ENCODE measurements at regions not wholly inside any gene's neighbourhood (a gene's known extent, or its start where the extent isn't known, plus 50 kb on each side); places are given as distances from the start of the nearest gene placed in this dataset.

- dilution Hi-C loops (cut with HindIII; ENCODE audit: low sequenced_read_pairs, unreplicated experiment) (no loop called here), in situ Hi-C loops (cut with MboI; ENCODE audit: low sequenced_read_pairs) (no loop called here), intact Hi-C loops (cut with micrococcal nuclease) (no loop called here)
- Histone ChIP-seq H3K9me3 (ENCODE audit: control insufficient read depth, insufficient read depth, low read length) (no peaks in the 10 kb centered on the region), H4K8ac (ENCODE audit: low read depth in 2 of 2, low read length in 2 of 2) (no peak overlapping the region), H3K36me3 (ENCODE audit: control insufficient read depth, insufficient read depth, low read length) (no peaks in the 10 kb centered on the region), H2AK5ac (ENCODE audit: low read depth, low read length) (no peak overlapping the region), H3K9me1 (ENCODE audit: insufficient read depth, low read length) (no peaks in the 10 kb centered on the region), H2BK5ac (ENCODE audit: low read depth, low read length, poor library complexity, severe bottlenecking) (no peak overlapping the region), H3K9ac (ENCODE audit: low read depth, low read length) (no peak overlapping the region), H2AFZ (replicated peaks; ENCODE audit: low read length, poor library complexity) (no peak overlapping the region), H3K23ac (ENCODE audit: low read depth, low read length) (no peak overlapping the region), H2BK20ac (ENCODE audit: low read depth, low read length) (no peak overlapping the region), H4K91ac (ENCODE audit: insufficient read depth, low read depth, low read length) (no peak overlapping the region), H3K18ac (ENCODE audit: low read depth, low read length) (no peak overlapping the region), H4K5ac (ENCODE audit: low read depth, low read length) (no peak overlapping the region), H3K56ac (ENCODE audit: extremely low read depth, insufficient read depth, low read length) (no peak overlapping the region), H3K4me1 (ENCODE audit: control insufficient read depth, insufficient read depth, low read length) (no peaks in the 10 kb centered on the region), H2AK9ac (replicated peaks; ENCODE audit: low read depth, low read length, poor library complexity) (no peak overlapping the region), H3K27ac (ENCODE audit: insufficient read depth, low read length) (no peak overlapping the region), H2BK15ac (ENCODE audit: low read depth, low read length) (no peak overlapping the region), H3K4me3 (ENCODE audit: insufficient read depth, low read depth, low read length) (no peak overlapping the region), H3K4ac (ENCODE audit: low read depth, low read length) (no peak overlapping the region), H4K20me1 (ENCODE audit: insufficient read depth, low read length) (no peaks in the 10 kb centered on the region), H2BK120ac (ENCODE audit: low read depth, low read length) (no peak overlapping the region), H3K79me1 (ENCODE audit: low read depth in 1 of 2, low read length in 2 of 2) (no peaks in the 10 kb centered on the region), H3K4me2 (ENCODE audit: low read depth, low read length) (no peak overlapping the region), H3K14ac (replicated peaks; ENCODE audit: low read depth, low read length) (no peak overlapping the region), H3K27me3 (ENCODE audit: control insufficient read depth, insufficient read depth, low read length) (no peaks in the 10 kb centered on the region)
- WGBS, 2 experiments (ENCODE audit: extremely low coverage in 2 of 2, insufficient read length in 1 of 2): no CpG with 5 or more reads among the region's 3 CpGs
- CTCF ChIA-PET: no interaction called here
- ATAC-seq (ENCODE audit: low read depth): no peak
- TF ChIP-seq CEBPB (IDR thresholded peaks at IDR 0.05; ENCODE audit: low read depth, low read length) (no peak), MAZ (IDR thresholded peaks at IDR 0.05; ENCODE audit: borderline replicate concordance, low read depth, low read length) (no peak), NFE2L2 (IDR thresholded peaks at IDR 0.05; ENCODE audit: low read depth, low read length) (no peak), MXI1 (IDR thresholded peaks at IDR 0.05; ENCODE audit: borderline replicate concordance, low read depth, low read length) (no peak), USF2 (IDR thresholded peaks at IDR 0.05; ENCODE audit: low read depth, low read length) (no peak), BHLHE40 (IDR thresholded peaks at IDR 0.05; ENCODE audit: low read depth, low read length) (no peak), MAFK (IDR thresholded peaks at IDR 0.05; ENCODE audit: low read depth, low read length) (no peak), CTCF (conservative IDR thresholded peaks at IDR 0.05; ENCODE audit: low read depth, low read length) (no peak), FOS (IDR thresholded peaks at IDR 0.05; ENCODE audit: low read depth, low read length) (no peak), RFX5 (IDR thresholded peaks at IDR 0.05; ENCODE audit: low read depth, low read length) (no peak), ELK1 (IDR thresholded peaks at IDR 0.05; ENCODE audit: borderline replicate concordance, low read depth, low read length) (no peak), RCOR1 (IDR thresholded peaks at IDR 0.05; ENCODE audit: insufficient replicate concordance, low read length) (no peak), CHD1 (IDR thresholded peaks at IDR 0.05; ENCODE audit: low read depth, low read length) (no peak), POLR2A (IDR thresholded peaks at IDR 0.05; ENCODE audit: low read depth, low read length) (no peak)
- no peak for DNase-seq
- BruUV-seq (replicated peaks): no TSS peak
- POLR2A ChIA-PET (ENCODE audit: unreplicated experiment): no interaction called here
Measured at GRCh38 chr12:13805041-13805440, 176.4 kb downstream of the GRIN2B start.

Data from IMR-90 (cell line).